B cell (primary cell): ENCODE measurements at regions not wholly inside any gene's neighbourhood (a gene's known extent, or its start where the extent isn't known, plus 50 kb on each side); places are given as distances from the start of the nearest gene placed in this dataset.

Source experiments
- ATAC-seq: fragments of 200-7000 bp; cut with Tn5 transposase; one replicate; pipeline ENCODE4 v1.10.0; 2021; ENCODE audit warnings: low read depth, mild to moderate bottlenecking, moderate number of reproducible peaks, moderate library complexity
- CTCF ChIA-PET: fragments of 350-600 bp; sonication (Branson Sonifier 250); formaldehyde crosslinking; loops from one replicate; lab custom pipeline; 2021; ENCODE audit warnings: antibody characterized with exemption, inconsistent platforms; lab: Charles Lee
- POLR2A ChIA-PET: fragments of 350-600 bp; sonication (Branson Sonifier 250); formaldehyde crosslinking; loops from one replicate; lab custom pipeline; 2021; ENCODE audit warnings: antibody characterized with exemption; lab: Charles Lee
- DNase-seq: peaks from one replicate; pipeline ENCODE4 v3.0.0; 2013
- H2AFZ ChIP-seq: 2 replicates; pipeline ENCODE4 v1.6.1; 2012; ENCODE audit warnings: mild to moderate bottlenecking, low read depth, low read length; ENCODE audit not compliant: insufficient read depth, poor library complexity, severe bottlenecking
- H3K27ac ChIP-seq, 2 donors: 1 replicate in 1 of 2; 2 replicates in 1 of 2; pipeline ENCODE4 v1.5.1; 2012 to 2013; ENCODE audit warnings: low read length in 2 of 2, mild to moderate bottlenecking in 2 of 2, moderate library complexity in 1 of 2
- H3K27me3 ChIP-seq, 4 experiments: fragments of 200-600 bp in 1 of 4; sonication (generic) in 1 of 4; replicated peaks in 1 of 4; 1 replicate in 2 of 4; 2 replicates in 2 of 4; pipeline versions ENCODE4 v1.6.1 to v1.7.0; 2013 to 2016; ENCODE audit warnings: low read length in 3 of 4, mild to moderate bottlenecking in 2 of 4, mixed read lengths in 1 of 4, moderate library complexity in 1 of 4; ENCODE audit not compliant: insufficient read depth in 4 of 4, control insufficient read depth in 3 of 4; ENCODE audit errors: control extremely low read depth in 1 of 4
- H3K36me3 ChIP-seq, 2 experiments: replicated peaks in 1 of 2; 1 replicate in 1 of 2; 2 replicates in 1 of 2; pipeline versions ENCODE4 v1.6.1 to v1.7.1; 2013; ENCODE audit warnings: low read length in 1 of 2; ENCODE audit not compliant: insufficient read depth in 2 of 2, control insufficient read depth in 1 of 2; ENCODE audit errors: control extremely low read depth in 1 of 2, extremely low read depth in 1 of 2
- H3K4me1 ChIP-seq, 2 donors: fragments of 200-600 bp in 1 of 2; sonication (generic) in 1 of 2; 1 replicate in 1 of 2; 2 replicates in 1 of 2; pipeline versions ENCODE4 v1.5.1 to v1.6.1; 2013 to 2017; ENCODE audit warnings: low read length in 2 of 2; ENCODE audit not compliant: control insufficient read depth in 2 of 2, insufficient read depth in 2 of 2
- H3K4me2 ChIP-seq: replicated peaks from 2 replicates; pipeline ENCODE3; 2012; ENCODE audit warnings: mild to moderate bottlenecking, low read depth, low read length; ENCODE audit not compliant: poor library complexity, severe bottlenecking
- H3K4me3 ChIP-seq, 5 experiments: fragments of 200-600 bp in 1 of 5; sonication (generic) in 1 of 5; 1 replicate in 3 of 5; 2 replicates in 2 of 5; pipeline versions ENCODE4 v1.5.1 to v1.7.0; 2011 to 2016; ENCODE audit warnings: low read length in 4 of 5, mild to moderate bottlenecking in 4 of 5, low read depth in 2 of 5, control low read depth in 1 of 5, moderate library complexity in 1 of 5; ENCODE audit not compliant: insufficient read depth in 1 of 5; ENCODE audit errors: control extremely low read depth in 1 of 5, extremely low read depth in 1 of 5
- H3K79me2 ChIP-seq: fragments of 200-600 bp; sonication (generic); one replicate; pipeline ENCODE4 v1.6.0; 2016; ENCODE audit warnings: low read length; ENCODE audit not compliant: control insufficient read depth, insufficient read depth
- H3K9ac ChIP-seq: fragments of 200-600 bp; sonication (generic); 2 replicates; pipeline ENCODE4 v1.6.1; 2017; ENCODE audit warnings: mild to moderate bottlenecking, low read length, moderate library complexity
- H3K9me3 ChIP-seq, 3 donors: one replicate each; pipeline versions ENCODE4 v1.6.1 to v1.7.1; 2013; ENCODE audit warnings: low read length in 2 of 3; ENCODE audit not compliant: control insufficient read depth in 2 of 3, insufficient read depth in 1 of 3; ENCODE audit errors: control extremely low read depth in 1 of 3
- H4K20me1 ChIP-seq: 2 replicates; pipeline ENCODE4 v1.6.0; 2012; ENCODE audit warnings: mild to moderate bottlenecking, low read length; ENCODE audit not compliant: insufficient read depth, control insufficient read depth, poor library complexity, severe bottlenecking
- H3K27ac Mint-ChIP-seq: one replicate; pipeline ENCODE4 v1.8.0; 2021; ENCODE audit warnings: mixed read lengths
- H3K27me3 Mint-ChIP-seq: one replicate; pipeline ENCODE4 v1.8.0; 2021; ENCODE audit warnings: mixed read lengths
- H3K4me1 Mint-ChIP-seq: one replicate; pipeline ENCODE4 v1.8.0; 2021; ENCODE audit warnings: mixed read lengths
- H3K4me3 Mint-ChIP-seq: one replicate; pipeline ENCODE4 v1.8.0; 2021; ENCODE audit warnings: mixed read lengths
- H3K9me3 Mint-ChIP-seq: one replicate; pipeline ENCODE4 v1.8.0; 2022; ENCODE audit warnings: mixed read lengths; ENCODE audit not compliant: insufficient read depth
- EZH2 ChIP-seq: IDR thresholded peaks from 2 replicates; pipeline ENCODE4 v1.6.1; 2012; ENCODE audit warnings: borderline replicate concordance, low read depth, mild to moderate bottlenecking, moderate library complexity, low read length; ENCODE audit not compliant: insufficient read depth, poor library complexity, severe bottlenecking
- WGBS: methylation state at CpG from one replicate; pipeline ENCODE4 v1.1.5; 2013; ENCODE audit warnings: missing lambda C conversion rate; ENCODE audit not compliant: insufficient coverage; 5-methylcytosine and 5-hydroxymethylcytosine counted together
- intact Hi-C: fragments of 100-400 bp; cut with micrococcal nuclease; formaldehyde crosslinking; loops from one replicate; pipeline ENCODE4 v1.10.0; 2022
- TF ChIP-seq, protein P1 (sequence below): fragments of 200-600 bp; IDR thresholded peaks from one replicate; pipeline ENCODE4 v1.8.0; 2022; ENCODE audit warnings: antibody characterized with exemption, mild to moderate bottlenecking

DNA sequence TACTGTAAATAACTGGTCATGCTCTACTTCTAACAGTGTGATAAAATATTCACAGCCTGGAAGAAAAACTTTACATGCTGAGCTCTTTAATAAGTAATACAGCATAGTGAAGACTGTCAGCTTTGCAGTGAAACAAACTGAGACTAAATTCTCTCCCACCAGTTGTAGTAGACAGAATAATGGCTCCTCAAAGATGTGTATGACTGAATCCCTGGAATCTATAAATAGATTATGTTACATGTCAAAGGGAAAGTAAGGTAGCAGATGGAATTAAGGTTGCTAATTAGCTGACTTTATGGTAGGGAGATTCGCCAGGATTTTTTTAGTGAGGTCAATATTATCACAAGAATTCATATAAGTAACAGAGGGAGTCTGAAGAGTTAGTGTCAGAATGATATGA is 609.5 kb upstream of the VRK2 start:
- intact Hi-C loops: no loop called here
- no CpG with 5 or more reads among the region's 1 CpG for WGBS
- ATAC-seq (no peak), DNase-seq (no peak)
- no peaks in the 10 kb centered on the region for H3K9me3 Mint-ChIP-seq
- H3K4me3 Mint-ChIP-seq: no peak overlapping the region
- TF ChIP-seq, protein P1, sequence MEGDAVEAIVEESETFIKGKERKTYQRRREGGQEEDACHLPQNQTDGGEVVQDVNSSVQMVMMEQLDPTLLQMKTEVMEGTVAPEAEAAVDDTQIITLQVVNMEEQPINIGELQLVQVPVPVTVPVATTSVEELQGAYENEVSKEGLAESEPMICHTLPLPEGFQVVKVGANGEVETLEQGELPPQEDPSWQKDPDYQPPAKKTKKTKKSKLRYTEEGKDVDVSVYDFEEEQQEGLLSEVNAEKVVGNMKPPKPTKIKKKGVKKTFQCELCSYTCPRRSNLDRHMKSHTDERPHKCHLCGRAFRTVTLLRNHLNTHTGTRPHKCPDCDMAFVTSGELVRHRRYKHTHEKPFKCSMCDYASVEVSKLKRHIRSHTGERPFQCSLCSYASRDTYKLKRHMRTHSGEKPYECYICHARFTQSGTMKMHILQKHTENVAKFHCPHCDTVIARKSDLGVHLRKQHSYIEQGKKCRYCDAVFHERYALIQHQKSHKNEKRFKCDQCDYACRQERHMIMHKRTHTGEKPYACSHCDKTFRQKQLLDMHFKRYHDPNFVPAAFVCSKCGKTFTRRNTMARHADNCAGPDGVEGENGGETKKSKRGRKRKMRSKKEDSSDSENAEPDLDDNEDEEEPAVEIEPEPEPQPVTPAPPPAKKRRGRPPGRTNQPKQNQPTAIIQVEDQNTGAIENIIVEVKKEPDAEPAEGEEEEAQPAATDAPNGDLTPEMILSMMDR: no peak
- no peak for TF ChIP-seq EZH2
- H3K27me3 Mint-ChIP-seq: no peaks in the 10 kb centered on the region
- no peak overlapping the region for H3K4me2 ChIP-seq
- H3K4me1 ChIP-seq: no peaks in the 10 kb centered on the region
- no peaks in the 10 kb centered on the region for H3K9me3 ChIP-seq
- H4K20me1 ChIP-seq: no peaks in the 10 kb centered on the region
- H3K36me3 ChIP-seq: no peaks in the 10 kb centered on the region
- ChIA-PET CTCF (no interaction called here), POLR2A (interaction anchor here (0.6 kb wide), 1 partner anchor 222 kb away, joined by 3 read pairs; no protein-coding TSS in a partner anchor)
- H3K27ac ChIP-seq: no peak overlapping the region
- H3K4me3 ChIP-seq: no peak overlapping the region
- no peak overlapping the region for H2AFZ ChIP-seq
- H3K4me1 Mint-ChIP-seq: no peaks in the 10 kb centered on the region
- H3K79me2 ChIP-seq: no peaks in the 10 kb centered on the region
- H3K27ac Mint-ChIP-seq: no peak overlapping the region
- H3K27me3 ChIP-seq: no peaks in the 10 kb centered on the region
- H3K9ac ChIP-seq: no peak overlapping the region

DNA sequence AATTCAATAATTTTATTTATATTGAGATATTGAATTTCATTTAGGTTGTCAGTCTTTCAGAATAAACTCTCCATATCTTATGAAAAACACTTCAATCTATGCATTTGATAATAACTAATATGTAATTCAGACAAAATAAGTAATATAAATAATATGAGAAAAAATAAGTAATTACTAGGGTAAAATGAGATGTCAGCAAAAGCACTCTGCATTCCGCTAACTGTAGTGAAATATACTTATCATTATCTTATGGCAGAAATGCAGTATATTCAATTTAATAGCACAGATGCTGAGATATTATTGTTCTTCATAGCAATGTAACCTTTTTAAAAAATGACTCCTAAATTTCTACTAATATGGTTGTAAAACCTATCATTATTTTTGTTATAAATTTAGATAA is 606.2 kb upstream of the VRK2 start:
- Histone ChIP-seq H3K9ac (no peak overlapping the region), H3K36me3 (no peaks in the 10 kb centered on the region), H4K20me1 (no peaks in the 10 kb centered on the region), H3K27ac (no peak overlapping the region), H3K9me3 (no peaks in the 10 kb centered on the region), H2AFZ (no peak overlapping the region), H3K79me2 (no peaks in the 10 kb centered on the region), H3K4me3 (no peak overlapping the region), H3K27me3 (no peaks in the 10 kb centered on the region), H3K4me2 (no peak overlapping the region), H3K4me1 (no peaks in the 10 kb centered on the region)
- TF ChIP-seq EZH2: no peak
- TF ChIP-seq, protein P1: no peak
- H3K9me3 Mint-ChIP-seq: no peaks in the 10 kb centered on the region
- no peak overlapping the region for H3K4me3 Mint-ChIP-seq
- ChIA-PET CTCF (no interaction called here), POLR2A (no interaction called here)
- no peak overlapping the region for H3K27ac Mint-ChIP-seq
- no CpG with 5 or more reads among the region's 1 CpG for whole genome bisulfite sequencing
- intact Hi-C loops: no loop called here
- H3K4me1 Mint-ChIP-seq: no peaks in the 10 kb centered on the region
- ATAC-seq (no peak), DNase-seq (no peak)
- H3K27me3 Mint-ChIP-seq: no peaks in the 10 kb centered on the region
